ENCODE measurements at regions not wholly inside any gene's neighbourhood (a gene's known extent, or its start where the extent isn't known, plus 50 kb on each side); places are given as distances from the start of the nearest gene placed in this dataset.

DNA sequence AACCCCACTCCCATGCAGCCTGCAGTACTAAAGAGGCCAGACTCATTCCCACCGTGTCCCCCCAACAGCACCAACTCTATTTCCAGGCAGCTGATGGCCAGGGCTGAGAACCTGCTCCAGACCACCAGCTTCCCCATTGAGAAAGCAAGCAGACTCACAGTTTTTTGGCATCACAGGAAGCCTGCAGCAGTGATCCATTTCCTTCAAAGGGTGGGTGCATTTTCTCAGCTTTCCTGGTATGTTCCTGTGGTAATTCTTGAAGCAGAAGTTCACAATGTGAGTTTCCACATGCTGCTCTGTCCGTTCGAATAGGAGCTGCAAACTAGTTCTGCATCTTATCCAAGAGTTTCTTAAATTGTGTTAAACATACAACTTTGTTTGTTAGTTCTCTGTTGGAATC, 1249.6 kb upstream of the FAM98A start (continued):
- TF ChIP-seq, protein P1, sequence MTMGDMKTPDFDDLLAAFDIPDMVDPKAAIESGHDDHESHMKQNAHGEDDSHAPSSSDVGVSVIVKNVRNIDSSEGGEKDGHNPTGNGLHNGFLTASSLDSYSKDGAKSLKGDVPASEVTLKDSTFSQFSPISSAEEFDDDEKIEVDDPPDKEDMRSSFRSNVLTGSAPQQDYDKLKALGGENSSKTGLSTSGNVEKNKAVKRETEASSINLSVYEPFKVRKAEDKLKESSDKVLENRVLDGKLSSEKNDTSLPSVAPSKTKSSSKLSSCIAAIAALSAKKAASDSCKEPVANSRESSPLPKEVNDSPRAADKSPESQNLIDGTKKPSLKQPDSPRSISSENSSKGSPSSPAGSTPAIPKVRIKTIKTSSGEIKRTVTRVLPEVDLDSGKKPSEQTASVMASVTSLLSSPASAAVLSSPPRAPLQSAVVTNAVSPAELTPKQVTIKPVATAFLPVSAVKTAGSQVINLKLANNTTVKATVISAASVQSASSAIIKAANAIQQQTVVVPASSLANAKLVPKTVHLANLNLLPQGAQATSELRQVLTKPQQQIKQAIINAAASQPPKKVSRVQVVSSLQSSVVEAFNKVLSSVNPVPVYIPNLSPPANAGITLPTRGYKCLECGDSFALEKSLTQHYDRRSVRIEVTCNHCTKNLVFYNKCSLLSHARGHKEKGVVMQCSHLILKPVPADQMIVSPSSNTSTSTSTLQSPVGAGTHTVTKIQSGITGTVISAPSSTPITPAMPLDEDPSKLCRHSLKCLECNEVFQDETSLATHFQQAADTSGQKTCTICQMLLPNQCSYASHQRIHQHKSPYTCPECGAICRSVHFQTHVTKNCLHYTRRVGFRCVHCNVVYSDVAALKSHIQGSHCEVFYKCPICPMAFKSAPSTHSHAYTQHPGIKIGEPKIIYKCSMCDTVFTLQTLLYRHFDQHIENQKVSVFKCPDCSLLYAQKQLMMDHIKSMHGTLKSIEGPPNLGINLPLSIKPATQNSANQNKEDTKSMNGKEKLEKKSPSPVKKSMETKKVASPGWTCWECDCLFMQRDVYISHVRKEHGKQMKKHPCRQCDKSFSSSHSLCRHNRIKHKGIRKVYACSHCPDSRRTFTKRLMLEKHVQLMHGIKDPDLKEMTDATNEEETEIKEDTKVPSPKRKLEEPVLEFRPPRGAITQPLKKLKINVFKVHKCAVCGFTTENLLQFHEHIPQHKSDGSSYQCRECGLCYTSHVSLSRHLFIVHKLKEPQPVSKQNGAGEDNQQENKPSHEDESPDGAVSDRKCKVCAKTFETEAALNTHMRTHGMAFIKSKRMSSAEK (CRISPR knock-in tag; IDR thresholded peaks at IDR 0.05; ENCODE audit: borderline replicate concordance): no peak
- TF ChIP-seq NFATC4 (CRISPR knock-in tag; IDR thresholded peaks at IDR 0.05) (no peak), PREB (CRISPR knock-in tag; IDR thresholded peaks at IDR 0.05; ENCODE audit: borderline replicate concordance) (no peak), TCF7 (CRISPR knock-in tag; IDR thresholded peaks at IDR 0.05; ENCODE audit: low read depth) (no peak)

DNA sequence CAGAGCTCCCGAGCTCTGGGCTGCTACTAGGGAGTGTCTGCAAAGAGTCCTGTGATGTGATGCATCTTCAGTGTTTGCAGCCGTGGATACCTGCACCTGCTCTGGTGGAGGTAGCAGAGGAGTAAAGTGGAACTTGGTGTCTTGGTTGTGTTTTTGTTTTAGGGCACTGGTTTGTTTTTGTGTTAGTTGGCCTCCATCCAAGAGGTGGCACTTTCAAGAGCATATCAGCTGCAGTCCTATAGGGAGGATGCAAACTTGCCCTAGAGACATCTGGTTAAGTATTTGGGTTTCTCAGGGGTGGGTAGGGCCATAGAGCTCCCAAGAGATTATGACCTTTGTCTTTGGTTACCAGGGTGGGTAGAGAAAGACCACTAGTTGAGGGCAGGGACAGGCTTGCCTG, 1249.0 kb upstream of the FAM98A start:
- ChIA-PET CTCF (no interaction called here), POLR2A (no interaction called here)
- no peak for DNase-seq (ENCODE audit: low spot score)
- Mint-ChIP-seq H3K4me1 (peaks cover 32% of the 10 kb centered on the region), H3K9me3 (peaks cover 9% of the 10 kb centered on the region), H3K27ac (no peak overlapping the region), H3K36me3 (no peaks in the 10 kb centered on the region), H3K4me3 (no peak overlapping the region), H3K27me3 (ENCODE audit: low read depth) (no peaks in the 10 kb centered on the region)
- ATAC-seq: no peak
- TF ChIP-seq CDX4 (CRISPR knock-in tag; IDR thresholded peaks at IDR 0.05; ENCODE audit: borderline replicate concordance): no peak
- no peak for TF ChIP-seq RORB (CRISPR knock-in tag; IDR thresholded peaks at IDR 0.05)
- TF ChIP-seq SOX15 (CRISPR knock-in tag; IDR thresholded peaks at IDR 0.05): no peak
- TF ChIP-seq ERG (CRISPR knock-in tag; IDR thresholded peaks at IDR 0.05): no peak
- TF ChIP-seq, protein P2, sequence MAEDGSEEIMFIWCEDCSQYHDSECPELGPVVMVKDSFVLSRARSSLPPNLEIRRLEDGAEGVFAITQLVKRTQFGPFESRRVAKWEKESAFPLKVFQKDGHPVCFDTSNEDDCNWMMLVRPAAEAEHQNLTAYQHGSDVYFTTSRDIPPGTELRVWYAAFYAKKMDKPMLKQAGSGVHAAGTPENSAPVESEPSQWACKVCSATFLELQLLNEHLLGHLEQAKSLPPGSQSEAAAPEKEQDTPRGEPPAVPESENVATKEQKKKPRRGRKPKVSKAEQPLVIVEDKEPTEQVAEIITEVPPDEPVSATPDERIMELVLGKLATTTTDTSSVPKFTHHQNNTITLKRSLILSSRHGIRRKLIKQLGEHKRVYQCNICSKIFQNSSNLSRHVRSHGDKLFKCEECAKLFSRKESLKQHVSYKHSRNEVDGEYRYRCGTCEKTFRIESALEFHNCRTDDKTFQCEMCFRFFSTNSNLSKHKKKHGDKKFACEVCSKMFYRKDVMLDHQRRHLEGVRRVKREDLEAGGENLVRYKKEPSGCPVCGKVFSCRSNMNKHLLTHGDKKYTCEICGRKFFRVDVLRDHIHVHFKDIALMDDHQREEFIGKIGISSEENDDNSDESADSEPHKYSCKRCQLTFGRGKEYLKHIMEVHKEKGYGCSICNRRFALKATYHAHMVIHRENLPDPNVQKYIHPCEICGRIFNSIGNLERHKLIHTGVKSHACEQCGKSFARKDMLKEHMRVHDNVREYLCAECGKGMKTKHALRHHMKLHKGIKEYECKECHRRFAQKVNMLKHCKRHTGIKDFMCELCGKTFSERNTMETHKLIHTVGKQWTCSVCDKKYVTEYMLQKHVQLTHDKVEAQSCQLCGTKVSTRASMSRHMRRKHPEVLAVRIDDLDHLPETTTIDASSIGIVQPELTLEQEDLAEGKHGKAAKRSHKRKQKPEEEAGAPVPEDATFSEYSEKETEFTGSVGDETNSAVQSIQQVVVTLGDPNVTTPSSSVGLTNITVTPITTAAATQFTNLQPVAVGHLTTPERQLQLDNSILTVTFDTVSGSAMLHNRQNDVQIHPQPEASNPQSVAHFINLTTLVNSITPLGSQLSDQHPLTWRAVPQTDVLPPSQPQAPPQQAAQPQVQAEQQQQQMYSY (CRISPR knock-in tag; IDR thresholded peaks at IDR 0.05): no peak
- no peak for TF ChIP-seq ZNF121 (CRISPR knock-in tag; IDR thresholded peaks at IDR 0.05)
- TF ChIP-seq OVOL2 (CRISPR knock-in tag; IDR thresholded peaks at IDR 0.05; ENCODE audit: borderline replicate concordance): no peak
- no peak for TF ChIP-seq CBFB (CRISPR knock-in tag; IDR thresholded peaks at IDR 0.05; ENCODE audit: low read depth)
- no peak for TF ChIP-seq ZMAT4 (CRISPR knock-in tag; IDR thresholded peaks at IDR 0.05)
- TF ChIP-seq ZNF416 (CRISPR knock-in tag; IDR thresholded peaks at IDR 0.05): no peak
- TF ChIP-seq TCF7 (CRISPR knock-in tag; IDR thresholded peaks at IDR 0.05; ENCODE audit: low read depth): no peak
- TF ChIP-seq PRRX2 (CRISPR knock-in tag; IDR thresholded peaks at IDR 0.05): no peak
- TF ChIP-seq ARID4B (CRISPR knock-in tag; IDR thresholded peaks at IDR 0.05; ENCODE audit: borderline replicate concordance): no peak
- TF ChIP-seq JAZF1 (CRISPR knock-in tag; IDR thresholded peaks at IDR 0.05): no peak
- TF ChIP-seq ZNF423 (CRISPR knock-in tag; IDR thresholded peaks at IDR 0.05): no peak

Measured in WTC11 (cell line).